Caco-2 (cell line): ENCODE measurements at regions not wholly inside any gene's neighbourhood (a gene's known extent, or its start where the extent isn't known, plus 50 kb on each side); places are given as distances from the start of the nearest gene placed in this dataset.

ENCODE experiments used
- BruUV-seq: library from RNA; stranded (reverse); fragments of 400-500 nt; replicated peaks from 2 replicates; lab custom pipeline; 2021; lab: Mats Ljungman, UMichigan
- CTCF ChIA-PET: fragments of 300-600 bp; sonication (Branson Sonifier 250); formaldehyde crosslinking; loops from one replicate; lab custom pipeline; 2022; ENCODE audit warnings: antibody characterized with exemption; lab: Charles Lee
- POLR2A ChIA-PET: fragments of 300-600 bp; sonication (Branson Sonifier 250); formaldehyde crosslinking; loops from one replicate; lab custom pipeline; 2022; ENCODE audit warnings: antibody characterized with exemption; lab: Charles Lee
- DNase-seq, 2 experiments: peaks; one replicate each; pipeline versions ENCODE4 v3.0.0 to v3.0.0-alpha.2; 2020 to 2022
- H3K27me3 ChIP-seq: replicated peaks from 2 replicates; pipeline ENCODE4 v1.6.0; 2011; ENCODE audit warnings: low read length; ENCODE audit not compliant: control insufficient read depth, insufficient read depth
- H3K36me3 ChIP-seq: 2 replicates; pipeline ENCODE4 v1.5.1; 2011; ENCODE audit warnings: low read length; ENCODE audit not compliant: control insufficient read depth, insufficient read depth
- H3K4me1 ChIP-seq: fragments of 250-450 bp; sonication (Bioruptor Pico); 2 replicates; pipeline ENCODE4 v1.5.1; 2020; ENCODE audit warnings: mild to moderate bottlenecking
- H3K4me3 ChIP-seq: 2 replicates; pipeline ENCODE4 v1.5.1; 2011; ENCODE audit warnings: low read depth, mild to moderate bottlenecking, control low read depth, low read length
- H3K9me3 ChIP-seq: fragments of 250-450 bp; sonication (Bioruptor Pico); 2 replicates; pipeline ENCODE4 v1.5.1; 2020; ENCODE audit warnings: mild to moderate bottlenecking, moderate library complexity
- H3K27ac Mint-ChIP-seq: one replicate; pipeline ENCODE4 v1.8.0; 2022; ENCODE audit warnings: mixed read lengths; ENCODE audit not compliant: unreplicated experiment
- H3K27me3 Mint-ChIP-seq: one replicate; pipeline ENCODE4 v1.8.0; 2022; ENCODE audit warnings: mixed read lengths; ENCODE audit not compliant: insufficient read depth, unreplicated experiment
- H3K36me3 Mint-ChIP-seq: one replicate; pipeline ENCODE4 v1.8.0; 2022; ENCODE audit warnings: mild to moderate bottlenecking, mixed read lengths; ENCODE audit not compliant: insufficient read depth, unreplicated experiment
- H3K4me1 Mint-ChIP-seq: one replicate; pipeline ENCODE4 v1.8.0; 2022; ENCODE audit warnings: low read depth, mixed read lengths; ENCODE audit not compliant: unreplicated experiment
- H3K4me3 Mint-ChIP-seq: one replicate; pipeline ENCODE4 v1.8.0; 2022; ENCODE audit warnings: mild to moderate bottlenecking, moderate library complexity, mixed read lengths; ENCODE audit not compliant: unreplicated experiment
- H3K9me3 Mint-ChIP-seq: one replicate; pipeline ENCODE4 v1.8.0; 2022; ENCODE audit warnings: mixed read lengths; ENCODE audit not compliant: unreplicated experiment
- CTCF ChIP-seq, 2 experiments: fragments of 200-600 bp in 1 of 2; IDR thresholded peaks; 1 replicate in 1 of 2; 2 replicates in 1 of 2; pipeline versions ENCODE4 v1.5.1 to v1.8.0; 2011 to 2022; ENCODE audit warnings: antibody characterized with exemption in 1 of 2, control low read depth in 1 of 2, inconsistent platforms in 1 of 2, low read depth in 1 of 2, low read length in 1 of 2, mild to moderate bottlenecking in 1 of 2, moderate library complexity in 1 of 2; ENCODE audit not compliant: insufficient read depth in 1 of 2, severe bottlenecking in 1 of 2, unreplicated experiment in 1 of 2
- intact Hi-C: fragments of 100-400 bp; cut with micrococcal nuclease; formaldehyde crosslinking; loops from one replicate; pipeline ENCODE4 v1.10.0; 2022; ENCODE audit not compliant: unreplicated experiment

- Mint-ChIP-seq H3K27ac (no peak overlapping the region), H3K36me3 (no peaks in the 10 kb centered on the region), H3K9me3 (no peaks in the 10 kb centered on the region), H3K4me1 (no peaks in the 10 kb centered on the region), H3K27me3 (peaks cover 12% of the 10 kb centered on the region), H3K4me3 (no peak overlapping the region)
- H3K9me3 ChIP-seq: no peaks in the 10 kb centered on the region
- no peak for DNase-seq
- no peak overlapping the region for H3K4me3 ChIP-seq
- no peaks in the 10 kb centered on the region for H3K36me3 ChIP-seq
- TF ChIP-seq CTCF (IDR thresholded peaks at IDR 0.05; ENCODE audit: insufficient read depth in 1 of 2, low read depth in 1 of 2, low read length in 1 of 2, severe bottlenecking in 1 of 2, unreplicated experiment in 1 of 2): no peak
- ChIA-PET CTCF (no interaction called here), POLR2A (no interaction called here)
- intact Hi-C loops: no loop called here
- no peaks in the 10 kb centered on the region for H3K4me1 ChIP-seq
- BruUV-seq: no TSS peak
- H3K27me3 ChIP-seq: no peaks in the 10 kb centered on the region; the same call in 1 of the 2 replicates
Observed at GRCh38 chr13:64020126-64020525, 2604.5 kb upstream of the PCDH20 start.

- H3K4me1 Mint-ChIP-seq: no peaks in the 10 kb centered on the region
- CTCF ChIA-PET: no interaction called here
- no peak for TF ChIP-seq CTCF (IDR thresholded peaks at IDR 0.05; ENCODE audit: insufficient read depth in 1 of 2, low read depth in 1 of 2, low read length in 1 of 2, severe bottlenecking in 1 of 2, unreplicated experiment in 1 of 2)
- H3K4me3 ChIP-seq: no peak overlapping the region
- H3K4me3 Mint-ChIP-seq: no peak overlapping the region
- POLR2A ChIA-PET: no interaction called here
- H3K27ac Mint-ChIP-seq: no peak overlapping the region
- no peak for DNase-seq
- no peaks in the 10 kb centered on the region for H3K27me3 ChIP-seq
- H3K36me3 Mint-ChIP-seq: no peaks in the 10 kb centered on the region
- H3K36me3 ChIP-seq: no peaks in the 10 kb centered on the region
- no peaks in the 10 kb centered on the region for H3K9me3 ChIP-seq
- no TSS peak for BruUV-seq
- intact Hi-C loops: no loop called here
- H3K27me3 Mint-ChIP-seq: no peaks in the 10 kb centered on the region
- no peaks in the 10 kb centered on the region for H3K9me3 Mint-ChIP-seq
- no peaks in the 10 kb centered on the region for H3K4me1 ChIP-seq
Observed at GRCh38 chr13:64007339-64007738, 2591.7 kb upstream of the PCDH20 start.

- Histone ChIP-seq H3K27me3 (no peaks in the 10 kb centered on the region), H3K36me3 (no peaks in the 10 kb centered on the region), H3K4me1 (no peaks in the 10 kb centered on the region), H3K9me3 (no peaks in the 10 kb centered on the region), H3K4me3 (no peak overlapping the region)
- POLR2A ChIA-PET: no interaction called here
- Mint-ChIP-seq H3K9me3 (no peaks in the 10 kb centered on the region), H3K27me3 (peaks cover 2% of the 10 kb centered on the region), H3K36me3 (no peaks in the 10 kb centered on the region), H3K4me3 (no peak overlapping the region), H3K4me1 (no peaks in the 10 kb centered on the region), H3K27ac (no peak overlapping the region)
- CTCF ChIA-PET: no interaction called here
- BruUV-seq: no TSS peak
- DNase-seq: no peak
- no peak for TF ChIP-seq CTCF (IDR thresholded peaks at IDR 0.05; ENCODE audit: insufficient read depth in 1 of 2, low read depth in 1 of 2, low read length in 1 of 2, severe bottlenecking in 1 of 2, unreplicated experiment in 1 of 2)
- intact Hi-C loops: no loop called here
Observed at GRCh38 chr13:64000321-64000720, 2584.7 kb upstream of the PCDH20 start.
